ENCODE measurements at regions not wholly inside any gene's neighbourhood (a gene's known extent, or its start where the extent isn't known, plus 50 kb on each side); places are given as distances from the start of the nearest gene placed in this dataset.

- Histone ChIP-seq H3K4me3 (no peak overlapping the region), H3K9me3 (no peaks in the 10 kb centered on the region), H3K27me3 (no peaks in the 10 kb centered on the region), H3K4me1 (no peaks in the 10 kb centered on the region), H3K36me3 (no peaks in the 10 kb centered on the region), H3K27ac (no peak overlapping the region)
- no peak for TF ChIP-seq CTCF (IDR thresholded peaks at IDR 0.05)
- intact Hi-C loops (cut with DNase I): no loop called here
- DNase-seq (no peak), ATAC-seq (no peak)
Measured at GRCh38 chr2:71830497-71831192, 317.0 kb downstream of the CYP26B1 start.

- Histone ChIP-seq H3K9me3 (no peaks in the 10 kb centered on the region), H3K27me3 (no peaks in the 10 kb centered on the region), H3K4me1 (no peaks in the 10 kb centered on the region), H3K27ac (no peak overlapping the region), H3K36me3 (no peaks in the 10 kb centered on the region), H3K4me3 (no peak overlapping the region)
- intact Hi-C loops (cut with DNase I): no loop called here
- DNase-seq (no peak), ATAC-seq (no peak)
- TF ChIP-seq CTCF (IDR thresholded peaks at IDR 0.05): no peak
Measured at GRCh38 chr2:71829008-71829407, 318.7 kb downstream of the CYP26B1 start.

- H3K27me3 ChIP-seq: no peaks in the 10 kb centered on the region
- ATAC-seq: no peak
- no peak overlapping the region for H3K27ac ChIP-seq
- no peaks in the 10 kb centered on the region for H3K9me3 ChIP-seq
- intact Hi-C loops (cut with DNase I): no loop called here
- TF ChIP-seq CTCF (IDR thresholded peaks at IDR 0.05): no peak
- H3K4me1 ChIP-seq: no peaks in the 10 kb centered on the region
- no peak overlapping the region for H3K4me3 ChIP-seq
- DNase-seq: no peak
- H3K36me3 ChIP-seq: no peaks in the 10 kb centered on the region
Measured at GRCh38 chr2:71827973-71828372, 319.7 kb downstream of the CYP26B1 start.

- intact Hi-C loops (cut with DNase I): no loop called here
- no peak overlapping the region for H3K27ac ChIP-seq
Measured at GRCh38 chr2:71827524-71827901, 320.1 kb downstream of the CYP26B1 start.

More at GRCh38 chr2:71827524-71827901, 320.1 kb downstream of the CYP26B1 start:
- no peak for ATAC-seq
- TF ChIP-seq CTCF (IDR thresholded peaks at IDR 0.05): no peak
- Histone ChIP-seq H3K4me1 (no peaks in the 10 kb centered on the region), H3K27me3 (no peaks in the 10 kb centered on the region), H3K4me3 (no peak overlapping the region), H3K36me3 (no peaks in the 10 kb centered on the region), H3K9me3 (no peaks in the 10 kb centered on the region)
- no peak for DNase-seq

All from left lung (tissue), 4 donors.